Ovary (tissue), 7 donors: ENCODE measurements at regions not wholly inside any gene's neighbourhood (a gene's known extent, or its start where the extent isn't known, plus 50 kb on each side); places are given as distances from the start of the nearest gene placed in this dataset.
"Not testable (repeated sequence)": the region's sequence is repeated elsewhere in the genome, so short reads cannot be mapped to it uniquely, and the experiment has no call there.

Source experiments
- DNase-seq, 5 donors: peaks; one replicate each; pipeline ENCODE4 v3.0.0-alpha.2; 2019 to 2020
- H3K27ac ChIP-seq, 2 donors: fragments of 200-600 bp; one replicate each; pipeline versions ENCODE4 v1.5.1 to v1.8.0; 2019 to 2022
- H3K27me3 ChIP-seq: fragments of 200-600 bp; one replicate; pipeline ENCODE4 v1.8.0; 2022
- H3K36me3 ChIP-seq: fragments of 200-600 bp; sonication (generic); one replicate; pipeline ENCODE4 v1.5.1; 2019
- H3K4me1 ChIP-seq: one replicate; pipeline ENCODE4 v1.8.1; 2013; ENCODE audit warnings: mild to moderate bottlenecking, moderate library complexity; ENCODE audit not compliant: insufficient read depth
- H3K4me3 ChIP-seq: fragments of 200-600 bp; sonication (generic); one replicate; pipeline ENCODE4 v1.5.1; 2017
- H3K9me3 ChIP-seq, 2 donors: fragments of 200-600 bp in 1 of 2; sonication (generic) in 1 of 2; one replicate each; pipeline versions ENCODE4 v1.5.1 to v1.8.1; 2013 to 2019; ENCODE audit warnings: mild to moderate bottlenecking in 1 of 2, moderate library complexity in 1 of 2
- CTCF ChIP-seq, 3 donors: fragments of 450-650 bp in 2 of 3; fragments of 200-600 bp in 1 of 3; IDR thresholded peaks; one replicate each; pipeline versions ENCODE4 v1.5.1 to v1.8.0; 2016 to 2022; ENCODE audit warnings: antibody characterized with exemption in 3 of 3, mild to moderate bottlenecking in 1 of 3
- EP300 ChIP-seq: sonication (generic); formaldehyde crosslinking; IDR thresholded peaks from one replicate; pipeline ENCODE4 v1.6.1; 2017; ENCODE audit warnings: antibody characterized with exemption
- POLR2A ChIP-seq: fragments of 450-650 bp; IDR thresholded peaks from one replicate; pipeline ENCODE4 v1.6.1; 2017; ENCODE audit warnings: antibody characterized with exemption, mild to moderate bottlenecking, moderate library complexity
- WGBS, 3 donors: extraction: QIAGEN DNeasy Blood & Tissue Kit in 1 of 3; methylation state at CpG; one replicate each; pipeline versions ENCODE4 v1.1.5 to v1.1.7; 2013 to 2017; 5-methylcytosine and 5-hydroxymethylcytosine counted together
- intact Hi-C, 4 donors: fragments of 100-400 bp; cut with DNase I; formaldehyde crosslinking; loops; one replicate each; pipeline versions ENCODE4 v1.11.0 to v1.15.1; 2022 to 2023
- donor health status: DM: no; HTN: no; CAD: no; lungs with moderate emphysema.
- donor health status: DM: no; HTN: no; CAD: no.
- donor health status: Bipolar disorder and iron deficiency.
- donor health status: DM: no; HTN: no; CAD: no.
- donor health status: DM: yes; HTN: yes; CAD: no.

GRCh38 chr3:107224026-107224596 is 153.1 kb upstream of the CCDC54 start:
- DNase-seq = no peak
- H3K9me3 ChIP-seq = no peaks in the 10 kb centered on the region
- 67 to 70% (median 67%) methylated on average over 2 of the region's 2 CpGs for WGBS, 3 donors
- H3K4me3 ChIP-seq = no peak overlapping the region
- H3K27me3 ChIP-seq = no peaks in the 10 kb centered on the region
- TF ChIP-seq POLR2A (no peak), EP300 (no peak), CTCF (IDR thresholded peaks at IDR 0.05) (no peak)
- intact Hi-C loops = no loop called here
- peaks cover 2% of the 10 kb centered on the region for H3K4me1 ChIP-seq
- no peak overlapping the region for H3K27ac ChIP-seq
- no peaks in the 10 kb centered on the region for H3K36me3 ChIP-seq

DNA sequence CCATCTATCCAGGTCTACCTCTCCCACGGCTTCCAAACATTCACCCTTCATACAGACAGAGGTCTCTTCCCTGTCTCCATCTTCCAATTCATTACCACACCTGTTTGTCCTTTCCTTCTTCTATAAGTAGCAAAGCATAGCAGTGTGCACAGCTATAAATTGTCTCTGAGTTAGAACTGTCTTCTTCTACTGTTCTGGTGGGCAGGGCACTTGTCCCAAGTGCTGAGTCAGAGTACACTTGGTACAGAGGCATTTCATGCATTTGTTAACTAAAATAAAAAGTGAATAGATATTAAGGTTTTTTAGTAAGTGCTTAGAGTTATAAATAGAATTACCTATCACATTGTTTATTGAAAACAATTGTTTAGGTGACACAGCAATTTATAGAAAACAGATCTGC is 150.1 kb upstream of the CCDC54 start:
- H3K4me3 ChIP-seq = no peak overlapping the region
- H3K36me3 ChIP-seq = no peaks in the 10 kb centered on the region
- no peaks in the 10 kb centered on the region for H3K9me3 ChIP-seq
- intact Hi-C loops = no loop called here
- H3K4me1 ChIP-seq = peaks cover 2% of the 10 kb centered on the region
- no peak overlapping the region for H3K27ac ChIP-seq
- 95 to 96% (median 95%) methylated on average over 1 of the region's 1 CpG for WGBS, 3 donors
- H3K27me3 ChIP-seq = no peaks in the 10 kb centered on the region
- TF ChIP-seq CTCF (IDR thresholded peaks at IDR 0.05) = no peak
- TF ChIP-seq EP300 = no peak
- no peak for TF ChIP-seq POLR2A
- DNase-seq = no peak

DNA sequence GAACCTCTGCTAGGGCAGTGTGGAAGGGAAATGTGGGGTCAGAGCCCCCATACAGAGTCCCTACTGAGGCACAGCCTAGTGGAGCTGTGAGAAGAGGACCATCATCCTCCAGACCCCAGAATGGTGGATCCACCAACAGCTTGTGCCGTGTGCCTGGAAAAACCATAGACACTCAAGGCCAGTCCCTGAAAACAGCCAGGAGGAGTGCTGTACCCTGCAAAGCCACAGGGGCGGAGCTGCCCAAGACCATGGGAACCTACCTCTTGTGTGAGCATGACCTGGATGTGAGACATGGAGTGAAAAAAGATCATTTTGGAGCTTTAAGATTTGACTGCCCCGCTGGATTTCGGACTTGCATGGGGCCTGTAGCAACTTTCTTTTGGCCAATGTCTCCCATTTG is 143.4 kb upstream of the CCDC54 start:
- H3K4me1 ChIP-seq, H3K27me3 ChIP-seq, H3K9me3 ChIP-seq, H3K27ac ChIP-seq, H3K4me3 ChIP-seq, H3K36me3 ChIP-seq, DNase-seq: not testable (repeated sequence)
- intact Hi-C loops = loop anchor here in 2 of 4 donors (5.0 to 10.0 kb wide), 2 partner anchors 201 to 603 kb away; no protein-coding TSS in a partner anchor
- WGBS, 3 donors = 98 to 100% (median 99%) methylated on average over 4 of the region's 4 CpGs

DNA sequence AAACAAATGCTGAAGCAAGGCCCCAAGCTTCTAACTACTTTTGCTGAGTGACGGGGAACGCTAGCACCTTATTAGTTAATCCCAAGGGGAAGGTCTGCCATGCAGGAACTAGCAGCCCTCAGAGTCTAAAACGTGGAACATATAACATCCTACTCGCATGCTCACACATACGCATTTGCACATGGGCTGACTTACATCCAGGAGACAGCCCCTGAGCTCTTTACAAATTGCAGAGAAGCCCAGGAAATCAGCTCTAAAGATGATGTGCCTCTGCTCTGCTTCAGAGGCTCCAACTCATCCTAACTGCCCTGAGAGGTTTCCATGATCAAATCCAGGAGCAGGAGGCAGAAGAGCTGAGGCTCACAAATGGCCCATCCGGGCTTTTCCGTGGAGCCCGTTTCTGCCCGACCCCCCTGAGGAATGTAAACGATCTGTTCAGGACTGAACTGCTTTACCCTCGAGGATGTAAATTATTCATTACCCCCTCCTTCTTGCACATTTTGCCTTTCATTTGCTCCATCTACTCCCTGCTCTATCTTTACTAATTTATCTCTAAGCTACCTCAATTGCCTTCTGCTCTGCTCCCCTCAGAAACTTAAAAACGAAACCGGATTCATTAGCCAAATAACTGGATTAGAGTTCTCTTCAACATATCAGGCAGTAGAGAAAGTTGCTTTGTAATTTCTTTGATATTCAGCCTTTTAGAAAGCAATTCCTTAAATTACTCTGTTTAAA is 141.9 kb upstream of the CCDC54 start:
- TF ChIP-seq EP300 (no peak), CTCF (IDR thresholded peaks at IDR 0.05) (no peak)
- H3K4me3 ChIP-seq = peak overlapping the region; percentile 40
- no peaks in the 10 kb centered on the region for H3K9me3 ChIP-seq
- WGBS, 3 donors = 29 to 31% (median 29%) methylated on average over 13 of the region's 13 CpGs
- H3K27ac ChIP-seq = peak overlapping the region; percentile 23 to 70
- intact Hi-C loops = loop anchor here in 2 of 4 donors (5.0 to 10.0 kb wide), 2 partner anchors 199 to 507 kb away; no protein-coding TSS in a partner anchor
- no peaks in the 10 kb centered on the region for H3K27me3 ChIP-seq
- H3K4me1 ChIP-seq = peaks cover 3% of the 10 kb centered on the region
- no peaks in the 10 kb centered on the region for H3K36me3 ChIP-seq
- DNase-seq = peak in 2 of 5 donors; percentile 30 to 49

- peak overlapping the region; percentile 40 for H3K4me3 ChIP-seq
- intact Hi-C loops = loop anchor here in 3 of 4 donors (2.0 to 10.0 kb wide), 3 partner anchors 195 to 506 kb away; no protein-coding TSS in a partner anchor
- H3K27me3 ChIP-seq = no peaks in the 10 kb centered on the region
- peaks cover 3% of the 10 kb centered on the region for H3K4me1 ChIP-seq
- peak in 2 of 5 donors; percentile 39 to 66 for DNase-seq
- H3K27ac ChIP-seq = peak overlapping the region; percentile 23 to 70
- 0 to 1% (median 0%) methylated on average over 5 of the region's 5 CpGs for WGBS, 3 donors
- TF ChIP-seq POLR2A (no peak), CTCF (IDR thresholded peaks at IDR 0.05) (peak; percentile 75 to 94 (median 94)), EP300 (no peak)
- no peaks in the 10 kb centered on the region for H3K36me3 ChIP-seq
- no peaks in the 10 kb centered on the region for H3K9me3 ChIP-seq
These were observed 141.3 kb upstream of the CCDC54 start for GRCh38 chr3:107235928-107236315.
